Epithelial cell of proximal tubule (primary cell): ENCODE measurements at regions not wholly inside any gene's neighbourhood (a gene's known extent, or its start where the extent isn't known, plus 50 kb on each side); places are given as distances from the start of the nearest gene placed in this dataset.
A peak's percentile ranks its signal among the peaks of the same experiment; 100 is the strongest.

Experiments used
- DNase-seq: peaks from one replicate; pipeline ENCODE4 v3.0.0-alpha.2; 2011; ENCODE audit warnings: low read depth
- H3K4me3 ChIP-seq: 2 replicates; pipeline ENCODE4 v1.5.1; 2011; ENCODE audit warnings: low read depth, mild to moderate bottlenecking, low read length
- TF ChIP-seq, protein P1 (sequence below): conservative IDR thresholded peaks from 2 replicates; pipeline ENCODE4 v1.5.1; 2012; ENCODE audit warnings: low read depth, mild to moderate bottlenecking, low read length

GRCh38 chr17:72538443-72538842 lies 417.6 kb downstream of the SOX9 start:
- TF ChIP-seq, protein P1, sequence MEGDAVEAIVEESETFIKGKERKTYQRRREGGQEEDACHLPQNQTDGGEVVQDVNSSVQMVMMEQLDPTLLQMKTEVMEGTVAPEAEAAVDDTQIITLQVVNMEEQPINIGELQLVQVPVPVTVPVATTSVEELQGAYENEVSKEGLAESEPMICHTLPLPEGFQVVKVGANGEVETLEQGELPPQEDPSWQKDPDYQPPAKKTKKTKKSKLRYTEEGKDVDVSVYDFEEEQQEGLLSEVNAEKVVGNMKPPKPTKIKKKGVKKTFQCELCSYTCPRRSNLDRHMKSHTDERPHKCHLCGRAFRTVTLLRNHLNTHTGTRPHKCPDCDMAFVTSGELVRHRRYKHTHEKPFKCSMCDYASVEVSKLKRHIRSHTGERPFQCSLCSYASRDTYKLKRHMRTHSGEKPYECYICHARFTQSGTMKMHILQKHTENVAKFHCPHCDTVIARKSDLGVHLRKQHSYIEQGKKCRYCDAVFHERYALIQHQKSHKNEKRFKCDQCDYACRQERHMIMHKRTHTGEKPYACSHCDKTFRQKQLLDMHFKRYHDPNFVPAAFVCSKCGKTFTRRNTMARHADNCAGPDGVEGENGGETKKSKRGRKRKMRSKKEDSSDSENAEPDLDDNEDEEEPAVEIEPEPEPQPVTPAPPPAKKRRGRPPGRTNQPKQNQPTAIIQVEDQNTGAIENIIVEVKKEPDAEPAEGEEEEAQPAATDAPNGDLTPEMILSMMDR = no peak
- DNase-seq = no peak
- no peak overlapping the region for H3K4me3 ChIP-seq

DNA sequence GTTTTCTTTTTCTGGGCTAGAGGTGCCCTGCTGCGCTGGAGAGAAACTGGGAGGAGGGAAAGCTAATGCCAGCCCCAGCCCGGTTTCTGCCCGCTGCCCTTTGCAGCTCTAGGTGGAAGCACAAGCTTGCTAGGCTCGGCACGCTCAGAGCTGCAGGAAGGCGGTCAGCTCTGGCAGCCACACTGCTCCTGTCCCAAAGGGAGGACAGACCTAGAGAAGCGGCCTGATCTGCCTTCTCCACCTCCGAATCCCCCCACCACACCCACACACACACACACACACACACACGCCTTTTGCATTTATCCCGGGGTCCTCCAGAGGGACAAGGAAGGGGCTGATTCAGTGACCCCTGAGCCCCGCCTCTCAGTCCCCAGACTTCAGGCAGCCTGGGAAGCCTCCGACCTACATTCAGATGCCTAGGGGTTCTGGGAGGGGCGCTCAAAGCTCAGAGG lies 418.1 kb downstream of the SOX9 start:
- TF ChIP-seq, protein P1 = no peak
- no peak overlapping the region for H3K4me3 ChIP-seq
- DNase-seq = no peak

GRCh38 chr17:72539981-72540897 lies 419.4 kb downstream of the SOX9 start:
- DNase-seq = no peak
- peak overlapping the region; percentile 24 for H3K4me3 ChIP-seq
- TF ChIP-seq, protein P1 = peak; percentile 61

GRCh38 chr17:72542317-72542716 lies 421.5 kb downstream of the SOX9 start:
- no peak overlapping the region for H3K4me3 ChIP-seq
- TF ChIP-seq, protein P1 = no peak
- no peak for DNase-seq

DNA sequence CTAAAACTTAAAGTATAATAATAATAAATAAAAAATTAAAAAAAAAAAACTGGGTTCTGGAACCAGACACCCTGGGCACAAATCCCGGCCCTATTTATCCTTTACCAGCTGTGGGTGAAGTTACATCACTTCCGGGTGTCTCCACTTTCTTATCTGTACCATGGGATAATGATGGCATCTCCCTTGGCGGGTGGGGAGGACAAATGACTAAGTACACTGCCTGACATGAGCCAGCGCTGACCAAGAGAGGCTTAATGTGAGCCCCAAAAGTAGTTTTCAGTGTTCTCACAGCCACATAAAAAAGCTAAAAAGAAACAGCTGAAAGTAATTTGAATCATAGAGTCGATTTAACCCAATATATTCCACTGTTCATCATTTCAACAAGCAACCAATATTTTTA lies 424.9 kb downstream of the SOX9 start:
- TF ChIP-seq, protein P1 = no peak
- no peak for DNase-seq
- no peak overlapping the region for H3K4me3 ChIP-seq

DNA sequence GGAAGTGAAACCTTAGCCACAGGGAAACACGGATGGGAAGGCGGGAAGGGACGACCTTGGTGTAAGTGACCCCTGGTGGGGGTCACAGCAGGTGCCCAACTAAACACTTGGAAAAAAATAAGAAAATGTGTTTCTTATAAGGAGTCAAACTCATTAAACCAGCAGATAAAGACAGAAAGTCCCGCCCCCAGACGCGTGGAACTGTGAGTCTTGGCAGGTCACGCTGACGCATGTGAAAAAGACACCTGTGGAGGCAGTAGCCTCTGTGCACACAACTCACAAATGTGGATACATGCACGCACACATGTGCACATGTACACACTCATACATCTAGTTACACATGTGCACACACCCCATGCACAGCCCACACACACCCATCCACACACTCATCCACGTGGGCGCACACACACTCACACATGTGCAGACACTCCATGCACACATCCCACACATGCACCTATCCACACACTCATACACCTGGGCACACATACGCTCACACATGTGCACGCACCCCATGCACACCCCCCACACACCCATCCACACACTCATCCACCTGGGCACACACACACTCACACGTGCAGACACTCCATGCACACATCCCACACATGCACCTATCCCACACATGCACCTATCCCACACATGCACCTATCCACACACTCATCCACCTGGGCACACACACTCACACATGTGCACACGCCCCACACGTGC lies 432.4 kb downstream of the SOX9 start:
- DNase-seq = no peak
- H3K4me3 ChIP-seq = no peak overlapping the region
- TF ChIP-seq, protein P1 = no peak

DNA sequence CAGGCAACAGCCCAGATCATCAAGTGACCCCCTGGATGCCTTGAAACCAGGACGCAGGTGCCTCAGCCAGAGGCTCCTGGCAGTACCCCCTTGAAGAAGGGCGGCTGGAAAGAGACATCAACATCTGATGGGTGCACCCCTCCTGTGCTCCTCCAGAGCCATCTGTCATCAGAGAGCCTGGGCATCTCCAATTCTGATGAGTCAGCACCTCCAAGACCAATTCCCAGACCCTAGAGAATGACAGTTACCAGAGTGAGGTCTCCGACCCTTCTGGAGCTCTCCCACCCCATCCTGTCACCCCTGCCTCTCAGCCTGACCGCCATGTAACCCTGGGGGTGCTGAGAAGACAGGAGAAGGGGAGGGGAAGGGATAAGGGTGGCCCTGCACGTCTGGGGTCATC lies 433.7 kb downstream of the SOX9 start:
- no peak overlapping the region for H3K4me3 ChIP-seq
- TF ChIP-seq, protein P1 = no peak
- DNase-seq = no peak
